Neural progenitor cell (in vitro differentiated cells): ENCODE measurements at regions not wholly inside any gene's neighbourhood (a gene's known extent, or its start where the extent isn't known, plus 50 kb on each side); places are given as distances from the start of the nearest gene placed in this dataset.
"Not testable (repeated sequence)": the region's sequence is repeated elsewhere in the genome, so short reads cannot be mapped to it uniquely, and the experiment has no call there.

Experiments used
- DNase-seq: peaks from one replicate; pipeline ENCODE4 v3.0.0-alpha.2; 2016; ENCODE audit warnings: low spot score
- H2AFZ ChIP-seq: fragments of 200-600 bp; sonication (generic); replicated peaks from 2 replicates; pipeline ENCODE4 v1.6.1; 2016; ENCODE audit warnings: antibody characterized with exemption
- H3F3A ChIP-seq: fragments of 200-600 bp; sonication (generic); 2 replicates; pipeline ENCODE4 v1.6.1; 2016; ENCODE audit warnings: antibody characterized with exemption, low read depth
- H3K27ac ChIP-seq: fragments of 200-600 bp; sonication (generic); 2 replicates; pipeline ENCODE4 v1.5.1; 2016; ENCODE audit warnings: mild to moderate bottlenecking
- H3K27me3 ChIP-seq: fragments of 200-600 bp; sonication (generic); 2 replicates; pipeline ENCODE4 v1.6.1; 2016; ENCODE audit warnings: mild to moderate bottlenecking, moderate library complexity
- H3K36me3 ChIP-seq: fragments of 200-600 bp; sonication (generic); 2 replicates; pipeline ENCODE4 v1.5.1; 2016
- H3K4me1 ChIP-seq: fragments of 200-600 bp; sonication (generic); 2 replicates; pipeline ENCODE4 v1.6.1; 2016; ENCODE audit warnings: mixed run types
- H3K4me2 ChIP-seq: fragments of 200-600 bp; sonication (generic); 2 replicates; pipeline ENCODE4 v1.6.1; 2016
- H3K4me3 ChIP-seq: fragments of 200-600 bp; sonication (generic); 2 replicates; pipeline ENCODE4 v1.5.1; 2016
- H3K79me2 ChIP-seq: fragments of 200-600 bp; sonication (generic); 2 replicates; pipeline ENCODE4 v1.6.1; 2016; ENCODE audit warnings: low read depth
- H3K9ac ChIP-seq: fragments of 200-600 bp; sonication (generic); 2 replicates; pipeline ENCODE4 v1.6.1; 2016
- H3K9me3 ChIP-seq: fragments of 200-600 bp; sonication (generic); 2 replicates; pipeline ENCODE4 v1.5.1; 2016; ENCODE audit warnings: low read depth
- H4K20me1 ChIP-seq: fragments of 200-600 bp; sonication (generic); 2 replicates; pipeline ENCODE4 v1.6.1; 2016; ENCODE audit warnings: low read depth
- H3K27ac Mint-ChIP-seq: 3 replicates; pipeline ENCODE4 v1.8.0; 2021; ENCODE audit warnings: mixed read lengths
- H3K27me3 Mint-ChIP-seq: 2 replicates; pipeline ENCODE4 v1.8.0; 2022; ENCODE audit warnings: low read depth, mild to moderate bottlenecking, inconsistent platforms, moderate library complexity, mixed read lengths; ENCODE audit not compliant: insufficient read depth
- H3K36me3 Mint-ChIP-seq: 3 replicates; pipeline ENCODE4 v1.8.0; 2021; ENCODE audit warnings: mixed read lengths
- H3K4me1 Mint-ChIP-seq: 3 replicates; pipeline ENCODE4 v1.8.0; 2021; ENCODE audit warnings: mixed read lengths
- H3K4me3 Mint-ChIP-seq: 3 replicates; pipeline ENCODE4 v1.8.0; 2021; ENCODE audit warnings: mild to moderate bottlenecking, moderate library complexity, mixed read lengths
- H3K9me3 Mint-ChIP-seq: 3 replicates; pipeline ENCODE4 v1.8.0; 2020; ENCODE audit warnings: mixed read lengths
- EZH2 ChIP-seq: fragments of 200-600 bp; sonication (generic); IDR thresholded peaks from 2 replicates; pipeline ENCODE4 v1.6.1; 2017; ENCODE audit warnings: antibody characterized with exemption, mild to moderate bottlenecking, moderate library complexity
- EZH2phosphoT487 ChIP-seq: fragments of 200-600 bp; sonication (generic); IDR thresholded peaks from 2 replicates; pipeline ENCODE4 v1.6.1; 2017; ENCODE audit warnings: antibody characterized with exemption
- TF ChIP-seq, protein P1 (sequence below): fragments of 200-600 bp; sonication (generic); IDR thresholded peaks from 2 replicates; pipeline ENCODE4 v1.5.1; 2017; ENCODE audit warnings: antibody characterized with exemption, mild to moderate bottlenecking

DNA sequence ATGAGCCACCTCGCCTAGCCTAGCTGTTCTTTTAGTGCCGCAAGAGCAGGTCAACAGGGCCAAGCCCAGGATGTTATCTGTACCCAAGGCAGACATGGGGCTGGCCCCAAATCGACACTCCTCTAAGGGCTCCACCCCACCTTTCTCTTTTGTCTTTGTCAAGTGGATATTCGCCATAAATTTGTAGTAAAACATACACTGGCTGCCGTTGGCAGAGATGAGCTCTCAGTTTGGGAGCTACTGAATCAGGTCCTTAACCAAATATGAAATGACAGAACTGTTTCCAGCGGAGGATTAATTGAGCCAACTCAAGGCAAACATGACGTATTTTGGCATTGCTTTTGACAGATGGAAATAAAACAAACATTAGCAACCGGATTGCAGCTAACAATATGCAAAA is 556.9 kb upstream of the CDH5 start:
- H3K36me3 Mint-ChIP-seq, result no peaks in the 10 kb centered on the region

DNA sequence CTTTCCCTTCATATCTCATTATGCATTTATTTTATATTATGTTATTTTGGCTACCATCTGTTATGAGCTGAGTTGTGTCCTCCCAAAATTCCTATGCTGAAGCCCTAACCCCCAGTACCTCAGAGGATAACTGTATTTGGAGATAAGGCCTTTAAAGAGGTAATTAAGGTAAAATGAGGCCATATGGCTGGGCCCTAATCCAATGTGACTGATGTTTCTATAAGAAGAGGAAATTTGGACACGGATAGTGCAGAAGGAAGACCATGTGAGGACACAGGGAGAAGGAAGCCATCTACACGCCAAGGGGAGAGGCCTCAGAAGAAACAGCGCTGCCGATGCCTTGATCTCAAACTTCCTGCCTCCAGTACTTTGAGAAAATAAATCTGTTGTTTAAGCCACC is 557.7 kb upstream of the CDH5 start:
- H3K4me3 ChIP-seq, result no peak overlapping the region
- no peak for DNase-seq
- H3K4me2 ChIP-seq, result no peak overlapping the region
- Mint-ChIP-seq H3K27me3 (peaks cover 4% of the 10 kb centered on the region), H3K4me1 (peaks cover 4% of the 10 kb centered on the region), H3K4me3 (no peak overlapping the region), H3K9me3 (no peaks in the 10 kb centered on the region), H3K27ac (no peak overlapping the region), H3K36me3 (no peaks in the 10 kb centered on the region)
- no peak overlapping the region for H2AFZ ChIP-seq
- no peaks in the 10 kb centered on the region for H3K9me3 ChIP-seq
- H3K36me3 ChIP-seq, result no peaks in the 10 kb centered on the region
- no peaks in the 10 kb centered on the region for H3F3A ChIP-seq
- H3K9ac ChIP-seq, result no peak overlapping the region
- no peaks in the 10 kb centered on the region for H3K79me2 ChIP-seq
- H4K20me1 ChIP-seq, result no peaks in the 10 kb centered on the region
- H3K27ac ChIP-seq, result no peak overlapping the region
- H3K27me3 ChIP-seq, result no peaks in the 10 kb centered on the region
- TF ChIP-seq, protein P1, sequence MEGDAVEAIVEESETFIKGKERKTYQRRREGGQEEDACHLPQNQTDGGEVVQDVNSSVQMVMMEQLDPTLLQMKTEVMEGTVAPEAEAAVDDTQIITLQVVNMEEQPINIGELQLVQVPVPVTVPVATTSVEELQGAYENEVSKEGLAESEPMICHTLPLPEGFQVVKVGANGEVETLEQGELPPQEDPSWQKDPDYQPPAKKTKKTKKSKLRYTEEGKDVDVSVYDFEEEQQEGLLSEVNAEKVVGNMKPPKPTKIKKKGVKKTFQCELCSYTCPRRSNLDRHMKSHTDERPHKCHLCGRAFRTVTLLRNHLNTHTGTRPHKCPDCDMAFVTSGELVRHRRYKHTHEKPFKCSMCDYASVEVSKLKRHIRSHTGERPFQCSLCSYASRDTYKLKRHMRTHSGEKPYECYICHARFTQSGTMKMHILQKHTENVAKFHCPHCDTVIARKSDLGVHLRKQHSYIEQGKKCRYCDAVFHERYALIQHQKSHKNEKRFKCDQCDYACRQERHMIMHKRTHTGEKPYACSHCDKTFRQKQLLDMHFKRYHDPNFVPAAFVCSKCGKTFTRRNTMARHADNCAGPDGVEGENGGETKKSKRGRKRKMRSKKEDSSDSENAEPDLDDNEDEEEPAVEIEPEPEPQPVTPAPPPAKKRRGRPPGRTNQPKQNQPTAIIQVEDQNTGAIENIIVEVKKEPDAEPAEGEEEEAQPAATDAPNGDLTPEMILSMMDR, result no peak
- TF ChIP-seq EZH2phosphoT487 (no peak), EZH2 (no peak)
- H3K4me1 ChIP-seq, result no peaks in the 10 kb centered on the region

More for the DNA sequence above, 556.9 kb upstream of the CDH5 start:
- no peak for DNase-seq
- H3K9ac ChIP-seq, result no peak overlapping the region
- H3K27ac ChIP-seq, result no peak overlapping the region
- no peak overlapping the region for H3K27ac Mint-ChIP-seq
- no peaks in the 10 kb centered on the region for H4K20me1 ChIP-seq
- H3K4me2 ChIP-seq, result no peak overlapping the region
- H3K4me1 Mint-ChIP-seq, result peaks cover 4% of the 10 kb centered on the region
- H3K36me3 ChIP-seq, result no peaks in the 10 kb centered on the region
- H3K4me3 Mint-ChIP-seq, result no peak overlapping the region
- H3K79me2 ChIP-seq, result no peaks in the 10 kb centered on the region
- H2AFZ ChIP-seq, result no peak overlapping the region
- no peak for TF ChIP-seq EZH2phosphoT487
- TF ChIP-seq, protein P1, result no peak
- no peak for TF ChIP-seq EZH2
- H3F3A ChIP-seq, result no peaks in the 10 kb centered on the region
- no peak overlapping the region for H3K4me3 ChIP-seq
- no peaks in the 10 kb centered on the region for H3K27me3 ChIP-seq
- no peaks in the 10 kb centered on the region for H3K4me1 ChIP-seq
- H3K27me3 Mint-ChIP-seq, result peaks cover 4% of the 10 kb centered on the region
- no peaks in the 10 kb centered on the region for H3K9me3 Mint-ChIP-seq
- H3K9me3 ChIP-seq, result no peaks in the 10 kb centered on the region

DNA sequence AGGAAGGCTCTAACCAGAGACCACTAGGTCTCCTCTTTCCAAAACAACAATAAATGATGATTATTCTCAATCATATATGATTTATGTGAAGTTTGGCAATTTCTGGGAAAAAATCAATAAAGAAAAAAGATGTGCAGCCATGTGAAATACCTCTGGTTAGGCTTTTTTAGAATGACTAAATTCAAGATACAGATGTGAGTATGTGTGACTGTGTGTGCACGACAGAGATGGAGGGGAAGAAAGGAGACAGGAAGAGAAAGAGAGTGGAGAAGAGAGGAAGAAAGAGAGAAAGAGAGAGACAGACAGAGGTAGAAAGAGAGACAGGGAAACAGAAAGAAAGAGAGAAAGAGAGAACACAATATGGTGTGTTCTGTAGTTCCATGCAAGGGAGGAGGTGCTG is 558.6 kb upstream of the CDH5 start:
- H3K4me2 ChIP-seq, result no peak overlapping the region
- Mint-ChIP-seq H3K9me3 (no peaks in the 10 kb centered on the region), H3K4me1 (peaks cover 4% of the 10 kb centered on the region), H3K4me3 (no peak overlapping the region), H3K27me3 (peaks cover 4% of the 10 kb centered on the region), H3K27ac (no peak overlapping the region), H3K36me3 (no peaks in the 10 kb centered on the region)
- H3K9me3 ChIP-seq, result no peaks in the 10 kb centered on the region
- DNase-seq, result no peak
- H3K27me3 ChIP-seq, result no peaks in the 10 kb centered on the region
- no peaks in the 10 kb centered on the region for H4K20me1 ChIP-seq
- no peaks in the 10 kb centered on the region for H3F3A ChIP-seq
- no peak overlapping the region for H3K27ac ChIP-seq
- no peak overlapping the region for H3K9ac ChIP-seq
- no peaks in the 10 kb centered on the region for H3K79me2 ChIP-seq
- no peak overlapping the region for H2AFZ ChIP-seq
- H3K36me3 ChIP-seq, result no peaks in the 10 kb centered on the region
- H3K4me1 ChIP-seq, result no peaks in the 10 kb centered on the region
- H3K4me3 ChIP-seq, result no peak overlapping the region
- TF ChIP-seq EZH2phosphoT487 (no peak), EZH2 (no peak)
- TF ChIP-seq, protein P1, result no peak

DNA sequence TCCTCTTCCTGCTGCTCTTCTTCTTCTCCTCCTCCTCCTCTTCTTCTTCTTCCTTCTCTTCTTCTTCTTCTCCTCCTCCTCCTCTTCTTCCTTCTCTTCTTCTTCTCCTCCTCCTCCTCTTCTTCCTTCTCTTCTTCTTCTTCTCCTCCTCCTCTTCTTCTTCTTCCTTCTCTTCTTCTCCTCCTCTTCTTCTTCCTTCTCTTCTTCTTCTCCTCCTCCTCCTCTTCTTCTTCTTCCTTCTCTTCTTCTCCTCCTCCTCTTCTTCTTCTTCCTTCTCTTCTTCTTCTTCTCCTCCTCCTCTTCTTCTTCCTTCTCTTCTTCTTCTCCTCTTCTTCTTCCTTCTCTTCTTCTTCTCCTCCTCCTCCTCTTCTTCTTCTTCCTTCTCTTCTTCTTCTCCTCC is 560.8 kb upstream of the CDH5 start:
- H3K4me1 ChIP-seq, H3K9me3 Mint-ChIP-seq, H3K79me2 ChIP-seq, H3K36me3 ChIP-seq, H2AFZ ChIP-seq, H3K4me1 Mint-ChIP-seq, H3K36me3 Mint-ChIP-seq, H3K4me3 Mint-ChIP-seq, DNase-seq, H3K27ac Mint-ChIP-seq, H3K27me3 ChIP-seq, H3K27ac ChIP-seq, H3K9ac ChIP-seq, H3F3A ChIP-seq, H3K4me2 ChIP-seq, H4K20me1 ChIP-seq, H3K9me3 ChIP-seq, H3K4me3 ChIP-seq, H3K27me3 Mint-ChIP-seq: not testable (repeated sequence)
